ENCODE measurements at regions not wholly inside any gene's neighbourhood (a gene's known extent, or its start where the extent isn't known, plus 50 kb on each side); places are given as distances from the start of the nearest gene placed in this dataset.
A peak's percentile ranks its signal among the peaks of the same experiment; 100 is the strongest.

DNA sequence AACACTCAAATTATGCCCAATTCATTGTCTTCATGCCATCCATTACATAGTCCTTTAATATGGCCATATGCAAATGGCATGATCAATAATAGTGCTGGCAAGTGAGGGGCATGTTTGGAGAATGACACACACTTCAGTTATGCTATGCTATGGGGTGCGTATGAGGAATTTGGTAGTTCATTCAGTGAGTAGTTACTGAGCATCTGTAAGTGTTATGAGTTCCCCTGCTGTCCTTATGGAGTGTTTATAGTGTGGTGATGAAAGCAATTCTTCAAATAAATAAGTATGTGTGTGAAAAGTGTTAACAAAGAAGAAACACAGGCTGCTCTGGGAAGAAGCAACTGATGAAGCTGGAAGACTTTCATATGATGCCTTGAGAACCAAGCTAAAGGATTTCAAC, 383.7 kb upstream of the SLC14A2 start:
- DNase-seq, result no peak

DNA sequence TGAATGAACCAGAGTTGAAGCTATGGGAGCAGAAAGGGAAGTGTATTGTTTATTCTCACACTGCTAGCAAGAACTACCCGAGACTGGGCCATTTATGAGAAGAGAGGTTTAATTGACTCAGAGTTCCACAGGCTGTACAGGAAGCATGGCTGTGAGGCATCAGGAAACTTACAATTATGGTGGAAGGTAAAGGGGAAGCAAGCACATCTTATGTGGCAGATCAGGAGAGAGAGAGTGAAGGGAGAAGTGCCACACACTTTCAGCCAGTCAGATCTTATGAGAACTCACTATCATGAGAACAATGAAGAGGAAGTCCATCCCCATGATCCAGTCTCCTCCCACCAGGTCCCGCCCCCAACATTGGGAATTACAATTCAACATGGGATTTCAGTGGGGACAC, 383.2 kb upstream of the SLC14A2 start:
- no peak for DNase-seq

DNA sequence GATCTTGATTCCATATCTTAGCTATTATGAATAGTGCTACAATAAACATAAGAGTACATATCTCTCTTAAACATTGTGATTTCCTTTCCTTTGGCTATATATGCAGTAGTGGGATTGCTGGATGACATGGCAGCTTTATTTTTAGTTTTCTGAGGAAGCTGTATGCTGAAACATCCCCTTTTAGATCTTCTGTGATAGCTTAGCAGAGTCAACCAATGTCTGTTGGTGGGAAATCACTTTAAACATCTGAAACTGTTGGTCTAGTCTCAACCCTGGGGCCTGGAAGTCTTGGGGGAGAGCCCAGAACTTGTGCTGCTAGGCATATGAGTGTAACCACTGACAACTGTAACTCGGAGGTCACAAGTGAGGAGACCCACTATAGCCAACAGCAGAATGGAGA, 378.6 kb upstream of the SLC14A2 start:
- no peak for DNase-seq

DNA sequence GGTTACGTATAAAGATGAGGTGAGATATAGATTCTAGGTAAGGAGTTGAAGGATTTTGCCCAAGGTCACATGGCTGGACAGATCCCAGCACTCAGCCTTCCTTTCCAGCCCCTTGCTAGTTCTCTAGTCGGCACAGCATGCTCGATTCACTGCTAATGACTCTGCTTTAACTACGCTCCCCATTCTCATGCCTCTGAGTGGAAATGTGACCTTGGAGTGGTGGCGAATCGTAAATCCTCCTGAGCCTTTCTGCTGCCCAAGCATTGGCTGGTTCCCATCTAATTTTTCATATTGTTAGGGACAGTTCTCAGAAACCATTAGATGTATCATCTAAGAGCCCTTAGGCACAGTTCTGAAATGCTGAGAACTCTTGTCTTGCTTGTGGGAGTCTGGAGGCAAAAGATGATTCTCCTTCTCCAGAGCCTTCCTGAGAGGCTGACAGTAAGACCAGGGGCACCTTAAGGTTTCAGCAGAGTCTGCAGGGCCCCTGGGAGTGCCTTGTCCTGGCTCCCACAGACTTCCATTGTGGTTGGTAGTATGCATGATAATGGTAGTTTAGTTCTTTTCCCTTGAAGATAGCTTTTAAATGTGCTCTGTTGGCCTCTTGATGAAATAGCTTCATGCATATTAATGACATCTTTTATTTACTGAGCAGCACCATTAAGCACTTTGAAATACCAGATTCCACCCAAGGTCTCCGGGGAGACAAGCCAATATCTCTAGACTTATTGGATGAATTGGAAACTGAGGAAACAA, 377.8 kb upstream of the SLC14A2 start:
- no peak for DNase-seq

DNA sequence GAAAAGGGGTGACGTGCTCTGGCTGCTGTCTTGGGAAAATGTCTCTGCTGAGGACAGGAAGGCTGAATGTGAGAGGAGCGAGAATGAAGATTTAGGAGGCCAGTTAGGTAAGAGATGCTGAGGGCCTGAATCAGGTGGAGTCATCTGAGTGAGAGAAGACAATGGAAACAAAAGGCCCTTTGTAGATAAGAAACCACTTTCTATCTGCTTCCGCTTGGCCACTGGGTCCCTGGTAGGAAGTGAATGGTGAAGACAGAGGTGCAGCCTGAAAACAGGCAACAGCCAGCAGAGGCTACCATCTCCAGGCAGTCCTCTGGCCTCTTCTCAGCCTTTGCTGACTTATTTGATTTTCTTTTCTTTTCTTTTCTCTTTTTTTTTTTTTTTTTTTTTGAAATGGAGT, 374.0 kb upstream of the SLC14A2 start:
- no peak for DNase-seq

DNA sequence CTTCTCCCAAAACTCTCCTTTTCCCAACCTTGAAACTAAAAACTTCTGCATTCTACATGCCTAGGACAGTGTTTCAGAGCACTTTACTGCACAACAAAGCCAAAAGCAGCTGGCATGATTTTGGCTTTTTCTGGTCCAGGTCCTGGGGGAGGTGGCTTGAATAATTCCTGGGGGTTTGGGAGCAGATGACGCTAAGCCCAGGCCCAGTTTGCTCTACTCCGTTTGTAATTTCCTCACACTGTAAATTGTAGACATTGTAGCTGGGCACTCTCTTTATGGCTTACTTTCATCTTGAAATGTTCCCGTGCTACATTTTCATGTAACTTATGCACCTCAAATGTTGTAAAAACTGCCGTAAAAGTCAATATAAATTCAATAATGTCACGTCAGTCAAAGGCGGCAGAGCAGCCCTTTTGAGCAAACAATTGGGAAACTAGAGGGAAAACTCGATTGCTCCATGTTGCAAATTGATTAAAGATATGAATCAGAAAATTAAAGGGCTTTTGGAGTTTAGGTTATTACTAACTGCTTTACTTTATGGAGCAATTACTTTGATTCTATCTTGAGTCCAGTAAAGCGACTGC, 373.2 kb upstream of the SLC14A2 start:
- DNase-seq, result no peak

DNA sequence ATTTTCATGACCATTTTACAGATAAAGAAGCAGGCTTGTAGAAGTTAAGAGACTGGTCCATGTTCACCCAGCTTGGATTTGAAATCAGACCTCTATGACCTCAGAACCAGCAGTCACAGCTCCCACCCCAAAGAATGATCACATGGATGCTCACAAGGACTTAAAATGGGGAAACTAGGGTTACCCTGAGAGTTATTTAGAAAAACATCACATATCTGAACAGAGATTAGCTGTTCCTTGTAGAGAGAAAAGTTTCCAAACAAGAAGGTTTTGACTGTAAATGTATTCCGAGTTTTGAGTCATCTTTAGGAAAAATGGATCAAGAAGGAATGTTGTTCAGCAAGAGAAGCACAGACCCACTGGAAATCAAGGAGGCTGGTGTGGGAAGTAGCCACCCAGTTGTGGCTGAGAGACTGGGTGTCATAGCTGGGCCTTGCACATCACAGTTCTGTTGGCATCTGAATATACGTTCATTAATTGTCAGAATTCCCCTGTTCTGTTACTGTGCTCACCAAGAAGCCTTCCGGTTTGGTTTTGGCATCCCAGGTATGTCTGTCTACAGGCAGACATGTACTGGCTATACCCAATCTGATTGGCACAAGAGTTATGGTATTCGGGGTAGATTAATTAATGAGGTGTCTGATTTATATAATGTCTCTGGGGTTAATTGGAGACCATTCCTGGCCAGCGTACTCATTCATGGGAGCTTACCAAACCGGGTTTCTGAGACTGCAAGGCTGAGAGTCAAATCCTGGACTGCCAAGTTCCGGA, 371.8 kb upstream of the SLC14A2 start:
- no peak for DNase-seq

DNA sequence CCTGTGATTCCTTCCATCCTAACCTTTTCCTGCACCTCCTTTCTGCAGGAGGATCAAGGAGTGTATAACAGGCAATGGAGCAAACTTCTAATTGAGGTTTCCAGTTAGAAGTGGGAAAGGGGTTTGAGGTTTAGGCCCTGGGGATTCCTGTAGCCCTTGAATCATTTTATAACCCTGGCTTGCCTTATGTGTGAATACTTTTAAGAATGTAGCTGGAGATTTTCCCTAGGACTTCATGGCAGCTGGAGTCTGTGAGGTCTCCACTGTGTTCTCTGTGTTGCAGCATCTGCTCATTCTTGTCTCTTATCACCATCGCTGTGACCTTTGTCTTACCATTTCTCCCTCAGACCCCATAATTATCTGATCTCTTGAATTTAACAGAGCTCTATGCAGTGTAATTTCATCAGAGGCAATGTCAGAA, 370.2 kb upstream of the SLC14A2 start:
- no peak for DNase-seq

DNA sequence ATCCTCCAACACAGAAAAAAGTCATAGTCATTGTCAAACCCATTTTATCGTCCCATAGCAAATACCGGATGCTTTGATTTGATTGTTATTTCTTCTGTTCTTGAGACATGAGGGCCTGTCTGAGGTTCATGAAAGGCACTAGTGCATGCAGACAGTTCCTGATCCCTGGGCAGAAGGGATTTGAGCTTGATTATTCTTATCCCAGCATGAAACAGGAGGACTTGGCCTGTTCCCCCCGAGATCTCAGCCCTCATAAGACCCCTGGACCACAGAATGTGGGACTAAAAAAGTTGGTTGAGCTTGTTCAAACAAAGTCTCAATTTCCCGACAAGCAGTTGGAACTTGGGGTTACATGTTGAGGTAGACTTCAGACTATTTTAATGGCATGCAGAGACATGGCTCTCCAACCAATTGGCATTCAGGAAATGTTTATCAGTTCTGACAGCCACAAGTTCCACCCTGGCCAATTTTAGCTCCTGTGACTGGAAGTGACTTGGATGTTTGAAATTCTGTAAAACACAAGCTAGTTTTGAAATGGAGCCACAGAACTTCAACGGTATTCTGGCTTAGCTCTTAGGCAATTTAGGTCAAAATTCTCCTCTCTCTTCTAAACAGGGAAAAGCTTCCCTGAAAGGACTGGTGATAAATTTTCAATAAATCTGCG, 366.9 kb upstream of the SLC14A2 start:
- no peak for DNase-seq

DNA sequence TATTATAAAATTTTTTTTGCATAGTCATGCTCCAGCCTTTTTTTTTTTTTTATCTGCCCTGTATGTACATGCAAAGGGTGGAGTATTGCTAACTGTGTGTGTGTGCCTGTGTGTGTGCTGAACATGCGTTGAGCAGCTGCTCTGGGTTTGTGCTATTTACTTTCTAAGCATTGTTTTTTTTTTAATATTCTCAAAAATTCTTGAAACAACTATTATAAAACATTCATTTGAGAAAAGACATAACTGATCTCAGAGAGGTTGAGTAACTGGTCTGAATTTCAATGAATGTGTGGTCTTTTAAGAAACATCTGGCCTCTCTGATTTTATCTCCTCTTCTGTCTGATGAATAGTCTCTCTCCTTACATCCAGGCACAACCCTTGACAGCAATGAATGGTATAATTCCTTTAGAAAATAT, 366.0 kb upstream of the SLC14A2 start:
- DNase-seq, result no peak

DNA sequence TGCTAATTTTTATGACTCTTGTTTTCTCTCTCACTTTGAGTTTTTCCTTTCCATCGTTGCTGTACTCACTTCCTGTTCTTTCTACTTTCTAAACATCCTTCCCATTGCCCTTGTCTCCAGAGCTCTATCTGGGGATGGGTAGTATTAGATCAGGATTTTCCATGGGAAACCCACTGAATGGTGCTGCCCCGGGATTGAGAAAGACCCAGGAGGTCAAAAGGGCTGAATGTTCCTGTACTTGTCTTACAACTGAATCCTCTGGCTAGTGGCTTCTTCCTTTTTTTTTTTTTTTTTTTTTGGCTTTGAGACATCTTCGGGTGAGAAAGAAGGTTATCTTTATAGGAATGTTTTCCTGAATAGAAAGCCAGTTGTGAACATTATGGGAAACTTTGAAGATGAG, 364.8 kb upstream of the SLC14A2 start:
- no peak for DNase-seq

DNA sequence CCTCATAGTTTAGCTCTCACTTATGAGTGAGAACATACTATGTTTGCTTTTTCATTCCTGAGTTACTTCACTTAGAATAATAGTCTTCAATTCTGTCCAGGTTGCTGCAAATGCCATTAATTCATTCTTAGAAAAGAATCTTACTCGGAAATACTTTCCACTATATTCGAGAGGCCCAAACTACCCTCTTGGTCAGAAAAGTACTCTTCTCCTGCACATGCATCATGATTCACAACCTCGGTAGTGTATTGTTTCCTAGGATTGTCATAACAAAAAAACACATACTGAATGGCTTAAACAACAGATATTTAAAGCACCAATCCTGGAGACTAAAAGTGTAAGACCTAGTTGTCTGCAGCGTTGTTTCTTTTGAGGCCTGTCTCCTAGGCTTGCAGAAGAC, 364.0 kb upstream of the SLC14A2 start:
- no peak for DNase-seq

DNA sequence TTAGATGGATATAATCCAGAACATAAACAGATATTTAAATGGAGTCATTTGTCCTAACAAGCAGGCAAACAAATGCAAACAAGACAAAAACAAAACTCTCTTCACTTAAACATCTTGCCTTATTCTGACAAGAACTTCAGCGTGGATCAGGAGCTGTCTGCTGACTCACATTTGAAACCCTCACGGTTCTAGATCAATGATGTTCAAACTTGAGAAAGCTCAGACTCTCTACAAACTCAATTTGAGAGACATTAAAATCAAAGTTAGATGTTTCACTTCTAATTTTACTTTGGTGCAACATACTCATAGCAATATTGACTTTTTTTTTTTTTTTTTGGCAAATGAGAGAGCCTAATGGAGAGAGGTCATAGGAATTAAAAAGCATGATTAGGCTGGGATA, 362.8 kb upstream of the SLC14A2 start:
- no peak for DNase-seq

DNA sequence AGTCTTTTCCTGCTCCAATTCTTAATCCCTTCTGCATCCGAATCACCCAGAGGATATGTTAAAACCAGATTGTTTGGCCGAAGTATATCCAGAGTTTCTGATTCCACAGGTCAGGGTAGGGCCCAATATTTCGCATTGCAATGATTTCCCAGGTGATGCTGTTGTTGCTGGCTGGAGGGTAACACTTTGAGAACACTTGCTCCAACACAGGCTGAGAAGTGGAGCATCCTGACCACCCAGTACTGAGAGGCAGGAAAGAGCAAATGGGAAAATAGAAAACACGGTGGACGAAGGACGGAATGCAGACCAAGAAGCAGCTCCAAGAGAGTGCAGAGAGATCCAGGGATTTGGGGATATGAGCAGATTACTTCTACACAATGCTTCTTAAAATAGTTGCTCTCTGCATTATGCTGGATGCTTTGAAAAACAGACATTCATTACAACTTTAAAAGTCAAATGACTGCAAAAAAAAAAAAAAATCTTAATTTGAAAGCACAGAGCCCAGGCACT, 362.2 kb upstream of the SLC14A2 start:
- no peak for DNase-seq

DNA sequence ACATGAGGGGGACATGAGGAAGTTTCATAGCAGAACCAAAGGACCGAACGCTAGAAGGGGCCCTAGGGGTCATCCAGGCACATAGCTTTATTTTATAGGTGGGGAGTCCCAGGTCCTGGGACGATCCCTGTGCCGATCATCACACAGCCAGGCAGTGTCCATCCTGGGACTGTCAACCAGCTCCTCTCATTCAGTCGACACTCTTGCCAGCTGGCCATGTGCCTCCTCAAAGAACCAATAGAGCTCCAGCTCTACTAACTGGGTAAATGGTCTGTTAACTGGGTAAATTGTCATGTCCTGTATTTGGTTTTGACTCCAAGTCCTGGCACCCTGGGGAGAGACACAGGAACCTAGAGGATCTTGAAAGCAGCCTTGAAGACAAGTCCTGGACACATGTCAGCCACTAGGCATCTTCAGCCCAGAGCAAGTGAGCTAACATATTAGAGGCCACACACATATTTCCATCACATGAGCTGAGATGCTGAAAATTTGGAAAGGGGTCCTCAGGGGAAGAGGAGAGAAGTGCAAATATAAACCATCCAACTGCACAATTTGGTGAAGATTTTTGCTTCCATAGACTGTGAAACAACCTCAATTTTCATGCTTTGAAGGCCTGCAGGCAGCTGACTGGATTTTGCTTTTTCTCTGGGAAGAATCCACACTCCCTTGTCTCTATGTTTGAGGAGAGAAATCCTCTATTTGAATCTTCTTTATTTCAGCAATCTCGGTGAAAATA, 361.1 kb upstream of the SLC14A2 start:
- DNase-seq, result no peak

DNA sequence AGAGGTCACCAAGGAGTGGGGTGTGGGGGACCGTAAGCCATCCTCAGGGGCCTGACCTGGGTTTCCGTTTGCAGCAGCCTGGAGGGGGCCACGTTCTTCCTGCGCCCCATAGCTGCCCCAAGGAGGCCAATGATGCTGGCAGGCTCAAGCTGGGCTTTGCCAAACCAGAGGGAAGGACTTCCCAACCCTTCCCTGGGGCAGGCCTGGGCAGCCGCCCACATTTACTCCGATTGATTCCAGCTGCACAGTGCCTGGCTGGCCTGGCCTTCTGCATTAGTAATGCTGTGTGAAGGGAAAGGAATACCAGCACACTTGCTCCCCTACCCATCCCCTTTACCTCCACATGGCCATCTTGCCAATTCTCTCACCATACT, 360.6 kb upstream of the SLC14A2 start:
- DNase-seq, result no peak

DNA sequence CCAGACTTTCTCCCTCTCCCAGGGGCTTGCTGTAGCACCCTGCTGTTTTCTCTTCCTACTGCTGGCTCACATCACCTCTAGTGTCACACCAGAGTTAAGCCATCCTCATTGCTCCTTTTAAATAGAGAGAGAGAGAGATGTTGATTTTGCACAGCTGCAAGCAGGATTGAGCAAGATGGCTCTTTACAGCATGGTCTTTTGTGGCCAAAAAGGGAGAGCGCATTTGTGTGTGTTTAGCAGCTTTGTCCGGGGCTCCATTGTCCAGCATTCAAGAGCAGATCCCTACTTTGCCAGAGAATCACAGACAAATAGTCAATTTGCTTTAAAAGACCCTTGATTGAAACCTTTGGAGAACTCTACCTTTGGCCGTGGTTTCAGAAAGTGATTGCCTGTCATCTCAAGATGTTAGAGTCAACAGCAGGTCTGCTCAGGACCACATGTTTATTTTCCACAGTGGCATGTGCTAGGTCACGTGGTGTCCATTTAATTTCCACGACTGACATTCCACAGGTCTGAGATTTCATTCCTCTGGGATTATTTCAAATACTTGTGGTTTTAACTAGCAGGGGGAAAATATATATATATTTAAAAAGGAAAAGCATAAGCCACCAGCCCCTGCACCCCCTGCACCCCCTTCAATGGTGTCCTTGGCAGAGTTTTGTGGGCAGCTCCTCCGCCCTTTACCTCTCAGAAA, 359.9 kb upstream of the SLC14A2 start:
- DNase-seq, result peak in 1 of 2 experiments; percentile 36

DNA sequence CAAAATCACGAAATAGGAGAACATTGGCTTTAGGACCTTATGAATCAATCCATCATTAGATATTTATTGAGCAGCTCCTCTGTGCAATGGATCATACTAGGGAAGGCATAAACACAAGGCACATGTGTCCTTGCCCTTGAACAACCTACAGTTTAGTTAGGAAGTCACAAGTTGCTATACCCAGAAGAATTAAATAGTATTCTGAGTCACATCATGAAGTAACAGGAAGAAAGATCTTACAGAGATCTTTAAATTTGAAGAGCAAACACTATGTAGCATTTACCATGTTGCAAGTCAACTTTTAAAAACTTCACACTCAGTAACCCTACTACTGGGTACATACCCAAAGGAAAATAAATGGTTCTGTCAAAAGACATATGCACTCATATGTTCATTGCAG, 355.2 kb upstream of the SLC14A2 start:
- DNase-seq, result no peak

DNA sequence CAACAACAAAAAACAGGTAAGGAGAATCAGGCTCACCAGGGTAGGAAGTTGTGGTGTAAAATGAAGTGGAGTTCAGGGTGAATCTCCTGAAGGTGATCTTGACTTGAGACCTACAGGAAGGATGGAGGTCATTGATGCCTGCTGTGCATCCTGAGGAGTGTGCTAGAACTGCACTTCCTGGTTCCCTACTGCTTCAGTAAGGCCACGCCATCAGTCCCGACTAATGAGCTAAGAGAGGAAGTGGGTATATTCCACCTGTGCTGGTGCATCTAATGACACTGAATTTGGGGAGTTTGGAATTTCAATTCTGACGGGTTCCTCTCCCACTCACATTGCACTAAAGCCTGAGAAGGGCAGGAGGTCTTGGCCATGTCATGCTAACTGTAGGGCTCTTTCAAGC, 349.3 kb upstream of the SLC14A2 start:
- DNase-seq, result no peak

DNA sequence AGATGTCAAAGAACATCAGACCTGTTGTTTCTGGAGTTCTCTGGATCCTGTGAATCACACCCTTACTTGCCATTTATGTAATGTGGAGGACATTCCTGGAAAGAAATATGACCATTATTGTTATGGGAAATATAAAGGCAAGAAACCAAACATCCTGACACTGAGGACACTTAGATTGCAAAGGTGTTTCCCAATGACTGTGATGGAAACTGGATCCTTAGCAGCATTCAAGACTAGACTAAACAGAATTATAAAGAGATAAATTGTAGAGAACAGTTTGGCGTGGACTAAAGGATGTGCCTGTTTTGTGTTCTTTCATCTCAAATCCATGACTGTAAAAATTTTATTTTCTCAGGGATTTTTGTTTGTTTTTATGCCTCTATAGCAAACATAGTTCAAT, 347.7 kb upstream of the SLC14A2 start:
- no peak for DNase-seq

DNA sequence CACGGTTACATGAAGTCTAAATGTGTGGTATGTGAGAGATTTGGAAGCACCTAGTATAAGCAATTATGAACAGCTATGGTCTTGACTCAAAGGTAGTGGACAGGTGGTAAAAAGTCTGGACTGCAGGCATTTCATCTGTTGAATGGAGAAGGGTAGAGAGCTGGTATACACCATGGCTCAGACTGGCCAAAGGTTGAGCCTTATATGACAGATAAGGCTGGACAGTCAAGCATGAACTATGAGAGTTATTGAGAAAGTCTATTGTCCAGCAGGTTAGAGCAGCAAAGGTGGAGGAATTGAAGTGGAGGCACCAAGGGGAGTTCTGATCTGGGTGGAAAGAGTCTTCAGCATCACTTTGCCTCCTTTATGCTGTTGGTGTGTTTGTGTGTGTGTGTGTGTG, 346.7 kb upstream of the SLC14A2 start:
- DNase-seq, result no peak

DNA sequence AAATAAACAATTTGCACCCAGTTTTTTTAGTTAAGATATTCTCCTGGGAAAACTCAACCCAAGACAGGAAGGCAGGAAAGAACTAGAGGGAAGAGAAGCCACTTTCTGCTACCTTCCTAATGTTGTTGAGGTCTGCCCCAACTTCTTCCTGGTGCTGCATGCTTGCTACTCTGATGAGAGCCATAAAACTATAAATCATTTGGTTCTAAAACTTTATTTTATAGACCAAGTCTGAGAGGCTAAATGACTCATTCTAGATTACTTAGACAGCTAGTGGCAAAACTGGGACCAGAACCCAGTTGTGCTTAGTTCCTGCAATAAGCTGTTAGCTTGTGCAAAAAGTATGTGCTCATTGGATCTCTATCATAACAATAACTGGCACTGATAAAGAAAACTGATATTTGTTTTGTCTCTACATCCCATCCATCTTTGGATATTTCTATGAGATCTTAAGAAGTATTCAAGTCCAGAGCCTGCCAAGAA, 344.9 kb upstream of the SLC14A2 start:
- no peak for DNase-seq

Measured in NCI-H1930 (cell line).